ENCODE measurements at regions not wholly inside any gene's neighbourhood (a gene's known extent, or its start where the extent isn't known, plus 50 kb on each side); places are given as distances from the start of the nearest gene placed in this dataset.

- no peak for DNase-seq (ENCODE audit: low read depth)
Observed at GRCh38 chr11:70570693-70571395, 172.5 kb downstream of the CTTN start.

DNA sequence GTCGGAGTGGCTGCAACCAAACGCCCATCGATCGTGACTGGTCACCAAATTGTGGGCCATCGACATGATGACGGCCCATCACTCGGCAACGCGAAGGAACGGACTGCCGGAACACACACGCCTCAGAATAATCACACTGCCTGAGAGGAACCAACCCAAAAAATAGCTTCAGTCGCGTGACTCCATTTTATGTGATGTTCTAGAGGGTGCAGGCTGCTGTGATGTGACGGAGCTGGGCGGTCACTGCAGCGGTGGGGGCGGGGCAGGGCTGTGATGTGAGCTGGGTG is 174.6 kb downstream of the CTTN start:
- DNase-seq (ENCODE audit: low read depth), result no peak

DNA sequence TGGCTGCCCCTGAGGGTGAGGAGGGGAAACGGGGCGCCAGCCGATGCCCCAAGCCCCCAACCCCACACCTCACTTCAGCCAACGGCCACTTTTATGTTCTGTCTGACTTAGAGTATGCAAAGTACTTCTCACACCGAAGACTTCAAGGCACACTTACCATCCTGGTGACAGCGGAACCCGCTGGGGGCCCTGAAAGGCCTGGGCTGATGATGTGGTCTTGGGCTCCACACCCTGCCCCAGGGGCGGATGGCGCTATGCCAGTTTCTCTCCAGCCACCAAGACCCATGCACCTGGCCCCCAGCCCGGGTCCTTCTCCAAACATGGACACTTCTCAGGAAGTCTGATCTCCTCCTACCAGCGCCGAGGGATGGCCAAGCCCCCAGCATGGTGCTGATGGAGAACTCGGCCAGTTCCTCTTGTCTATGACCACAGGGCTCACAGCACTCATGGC is 175.4 kb downstream of the CTTN start:
- DNase-seq (ENCODE audit: low read depth), result no peak

DNA sequence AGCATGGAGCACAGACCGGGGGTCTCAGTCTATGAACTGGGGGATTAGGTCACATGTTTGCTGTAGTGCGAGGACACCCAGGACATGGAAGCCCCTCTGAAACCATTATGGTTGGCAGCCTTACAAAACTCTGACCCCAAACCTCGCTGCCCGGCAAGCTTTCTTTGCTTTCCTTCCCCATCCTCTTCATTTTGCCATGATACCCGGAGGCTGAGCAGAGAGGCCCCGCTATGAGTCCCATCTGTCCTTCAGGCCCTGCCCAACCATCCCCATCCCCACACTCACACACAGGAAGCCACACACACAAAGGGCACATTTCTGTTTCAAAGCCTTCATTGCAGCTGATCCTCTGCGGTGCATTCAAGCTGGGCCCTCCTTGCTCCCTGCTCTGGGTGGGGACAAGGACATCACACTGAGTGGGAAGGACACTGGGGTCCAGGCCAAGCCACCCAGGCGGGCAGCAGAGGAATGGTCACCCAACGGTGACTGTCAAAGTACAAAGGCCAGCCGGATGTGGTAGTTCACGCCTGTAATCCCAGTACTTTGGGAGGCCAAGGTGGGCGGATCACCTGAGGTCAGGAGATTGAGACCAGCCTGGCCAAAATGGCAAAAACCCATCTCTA is 176.5 kb downstream of the CTTN start:
- no peak for DNase-seq (ENCODE audit: low read depth)

GRCh38 chr11:70575396-70576060 is 177.2 kb downstream of the CTTN start:
- no peak for DNase-seq (ENCODE audit: low read depth)

GRCh38 chr11:70577258-70577603 is 178.9 kb downstream of the CTTN start:
- DNase-seq (ENCODE audit: low read depth), result no peak

GRCh38 chr11:70577948-70578347 is 179.6 kb downstream of the CTTN start:
- DNase-seq (ENCODE audit: low read depth), result no peak

DNA sequence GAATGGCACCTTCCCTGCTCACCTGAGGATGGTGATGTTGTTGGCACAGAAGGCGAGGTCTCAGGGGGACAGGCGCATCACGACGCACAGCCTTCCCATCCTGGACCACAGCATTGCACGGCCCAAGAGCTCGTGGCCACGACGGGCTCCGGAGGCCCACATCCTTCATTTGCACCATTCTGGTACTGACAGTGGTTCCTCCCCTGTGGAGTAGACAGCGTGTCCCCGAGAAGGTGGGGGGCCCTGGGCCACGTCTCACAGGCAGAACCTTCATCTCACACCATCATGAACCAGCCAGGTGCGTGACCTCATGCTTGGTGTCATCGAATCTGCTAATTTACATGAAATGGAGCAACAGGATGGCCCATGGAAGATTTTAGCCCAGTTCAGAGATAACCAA is 180.0 kb downstream of the CTTN start:
- no peak for DNase-seq (ENCODE audit: low read depth)

- DNase-seq (ENCODE audit: low read depth), result no peak
Observed at GRCh38 chr11:70578831-70579230, 180.5 kb downstream of the CTTN start.

DNA sequence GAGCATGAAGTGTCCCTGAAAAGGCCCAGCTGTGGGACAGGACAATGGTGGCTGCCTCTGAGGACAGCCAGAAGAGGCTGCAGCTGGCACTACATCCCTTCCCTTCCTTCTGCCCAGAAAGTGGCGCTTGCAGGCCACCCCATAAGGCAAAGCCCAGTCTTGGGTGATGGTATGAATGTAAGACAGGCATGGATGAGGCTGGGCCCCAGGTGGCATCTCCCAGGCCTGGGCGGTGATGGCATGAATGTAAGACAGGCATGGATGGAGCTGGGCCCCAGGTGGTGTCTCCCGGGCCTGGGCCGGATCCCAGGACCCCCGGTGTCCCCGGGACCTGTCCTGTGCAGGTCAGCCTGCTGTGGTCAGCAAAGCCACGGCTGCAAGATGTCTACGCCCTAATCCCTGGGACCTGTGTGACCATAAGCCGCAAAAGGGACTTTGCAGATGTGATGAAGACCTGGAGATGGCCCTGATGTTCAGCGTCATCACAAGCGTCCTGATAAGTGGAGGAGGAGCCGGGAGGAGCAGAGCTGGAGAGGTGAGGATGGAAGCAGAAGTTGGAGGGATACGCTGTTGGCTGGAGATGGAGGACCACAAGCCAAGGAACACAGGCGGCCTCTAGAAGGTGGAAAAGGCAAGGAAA is 181.1 kb downstream of the CTTN start:
- no peak for DNase-seq (ENCODE audit: low read depth)

- no peak for DNase-seq (ENCODE audit: low read depth)
Observed at GRCh38 chr11:70580036-70580805, 181.9 kb downstream of the CTTN start.

DNA sequence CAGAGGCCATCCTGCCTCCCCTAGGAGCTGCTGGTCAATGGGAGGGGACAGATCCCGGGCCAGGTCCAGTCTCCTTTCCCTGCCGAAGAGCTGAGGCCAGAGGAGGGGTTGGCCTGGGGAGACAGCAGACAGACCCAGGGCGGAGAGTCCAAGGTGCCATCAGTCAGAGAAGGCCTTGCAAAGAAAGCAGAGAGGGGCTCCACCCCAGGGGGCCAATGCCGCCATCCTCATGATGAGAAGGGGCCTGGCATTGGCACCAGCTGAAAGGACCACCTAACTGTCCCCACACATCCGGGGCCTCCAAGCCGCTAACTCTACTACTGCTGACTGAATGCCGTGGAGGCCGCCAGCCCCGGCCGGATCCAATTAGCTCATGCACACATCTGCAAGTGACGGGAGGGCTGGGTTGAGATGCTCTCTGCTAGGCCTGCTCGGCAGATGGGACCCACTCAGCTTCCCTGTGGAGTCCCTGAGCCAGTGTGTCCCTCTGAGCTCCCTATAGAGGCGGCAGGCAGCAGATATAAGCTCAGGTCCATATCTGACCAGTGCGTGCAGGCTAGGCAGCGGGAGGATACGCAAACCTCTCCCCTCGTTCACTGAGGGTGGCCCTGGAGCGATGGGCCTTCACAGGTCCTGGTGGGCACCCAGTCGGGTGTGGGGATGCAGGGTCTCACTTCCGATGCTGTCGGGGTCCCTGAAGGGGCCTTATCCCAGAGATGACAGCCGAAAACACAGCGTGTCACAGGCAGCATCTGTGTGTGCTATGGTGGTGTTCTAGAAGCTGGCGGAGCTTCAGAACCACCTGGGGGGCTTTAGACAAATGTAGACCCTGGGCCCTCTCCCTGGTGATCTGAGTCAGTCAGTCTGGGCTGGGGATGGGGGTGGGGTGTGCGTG is 183.9 kb downstream of the CTTN start:
- no peak for DNase-seq (ENCODE audit: low read depth)

GRCh38 chr11:70582886-70583641 is 184.7 kb downstream of the CTTN start:
- DNase-seq (ENCODE audit: low read depth), result no peak

- no peak for DNase-seq (ENCODE audit: low read depth)
Observed at GRCh38 chr11:70583781-70584218, 185.5 kb downstream of the CTTN start.

GRCh38 chr11:70584498-70585235 is 186.3 kb downstream of the CTTN start:
- DNase-seq (ENCODE audit: low read depth), result no peak

- no peak for DNase-seq (ENCODE audit: low read depth)
Observed at GRCh38 chr11:70585236-70585545, 186.9 kb downstream of the CTTN start.

DNA sequence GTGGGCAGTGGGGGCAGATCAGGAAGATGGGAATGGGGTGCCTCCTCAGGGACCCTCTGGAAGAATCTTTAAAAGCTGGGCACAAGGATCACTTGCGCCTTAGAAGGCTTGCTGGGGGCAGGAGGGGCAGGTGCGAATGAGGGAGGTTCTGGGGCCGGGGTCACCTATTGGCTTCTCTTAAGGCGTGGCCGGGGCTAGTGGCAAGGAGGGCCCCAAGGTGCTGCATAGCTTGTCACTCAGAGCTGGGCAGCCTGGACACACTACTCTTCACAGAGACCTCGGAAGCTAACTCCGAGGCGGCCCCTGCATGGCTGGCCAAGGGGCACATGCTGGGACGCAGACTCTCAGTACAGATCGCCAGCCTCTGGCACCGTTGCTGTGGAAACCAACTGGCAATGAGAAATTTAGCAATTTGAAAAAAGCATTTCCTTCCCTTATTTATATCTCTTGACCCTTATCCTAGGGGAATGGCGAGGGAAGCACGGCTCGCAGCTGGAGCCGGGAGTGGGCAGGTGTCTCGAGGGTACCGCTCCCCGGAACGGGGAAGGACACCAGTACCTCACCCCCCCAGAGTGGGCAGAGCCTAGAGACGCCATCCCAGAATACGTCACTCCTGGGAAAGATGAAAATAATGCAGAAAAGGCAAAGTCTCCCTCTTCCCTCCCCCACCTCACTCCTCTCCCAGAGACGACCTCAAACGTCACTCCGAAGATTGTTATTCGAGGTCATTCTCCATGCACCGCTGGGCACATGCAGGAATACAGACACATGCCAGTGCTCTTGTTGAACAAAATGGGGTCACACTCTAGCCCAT is 188.1 kb downstream of the CTTN start:
- DNase-seq (ENCODE audit: low read depth), result no peak

- DNase-seq (ENCODE audit: low read depth), result no peak
Observed at GRCh38 chr11:70587075-70587389, 188.7 kb downstream of the CTTN start.

- no peak for DNase-seq (ENCODE audit: low read depth)
Observed at GRCh38 chr11:70590356-70590991, 192.1 kb downstream of the CTTN start.
